ENCODE measurements at regions not wholly inside any gene's neighbourhood (a gene's known extent, or its start where the extent isn't known, plus 50 kb on each side); places are given as distances from the start of the nearest gene placed in this dataset.
"Not testable (repeated sequence)": the region's sequence is repeated elsewhere in the genome, so short reads cannot be mapped to it uniquely, and the experiment has no call there.

DNA sequence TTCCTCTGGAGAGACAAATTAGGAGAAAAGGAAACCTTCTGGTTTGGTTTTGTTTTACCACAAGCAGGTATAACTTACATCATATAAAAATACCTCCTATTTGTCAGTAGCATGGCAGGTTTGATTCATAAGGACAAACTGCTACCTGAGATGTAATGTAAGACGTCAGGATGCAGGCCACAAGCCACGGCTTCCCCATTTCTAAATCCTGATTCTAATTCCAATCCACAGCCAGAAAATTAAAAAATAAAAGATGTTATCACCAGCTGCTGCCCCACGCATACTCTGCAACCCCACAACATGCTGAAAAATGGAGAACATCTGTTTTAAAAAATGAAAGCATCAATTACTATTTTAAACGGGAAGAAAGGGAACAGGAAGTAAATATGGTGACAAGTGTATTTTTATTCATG lies 197.6 kb downstream of the BCL11A start:
- no peak for DNase-seq

GRCh38 chr2:60354713-60355112 lies 198.7 kb downstream of the BCL11A start:
- no peak for DNase-seq

GRCh38 chr2:60353863-60354262 lies 199.6 kb downstream of the BCL11A start:
- no peak for DNase-seq

DNA sequence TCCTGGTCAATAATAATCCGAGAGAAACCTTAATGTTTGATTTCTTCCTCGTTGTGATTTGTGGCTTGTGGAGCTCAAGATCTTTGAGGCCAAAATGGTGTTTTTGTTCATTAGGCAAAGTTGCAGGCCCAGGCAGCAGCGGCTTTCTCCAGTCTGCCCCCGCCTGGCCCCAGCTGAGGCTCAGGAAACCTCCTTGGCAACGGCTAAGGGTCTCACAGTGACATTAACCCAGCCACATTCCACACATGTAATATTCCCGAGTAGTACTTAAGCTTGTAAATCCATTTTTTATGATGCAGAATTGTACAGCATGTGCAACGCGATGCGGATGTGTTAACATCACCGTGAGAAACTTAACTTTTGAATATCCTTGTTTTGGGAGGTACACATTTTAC lies 200.1 kb downstream of the BCL11A start:
- no peak for DNase-seq

GRCh38 chr2:60352491-60353405 lies 200.7 kb downstream of the BCL11A start:
- DNase-seq: no peak

DNA sequence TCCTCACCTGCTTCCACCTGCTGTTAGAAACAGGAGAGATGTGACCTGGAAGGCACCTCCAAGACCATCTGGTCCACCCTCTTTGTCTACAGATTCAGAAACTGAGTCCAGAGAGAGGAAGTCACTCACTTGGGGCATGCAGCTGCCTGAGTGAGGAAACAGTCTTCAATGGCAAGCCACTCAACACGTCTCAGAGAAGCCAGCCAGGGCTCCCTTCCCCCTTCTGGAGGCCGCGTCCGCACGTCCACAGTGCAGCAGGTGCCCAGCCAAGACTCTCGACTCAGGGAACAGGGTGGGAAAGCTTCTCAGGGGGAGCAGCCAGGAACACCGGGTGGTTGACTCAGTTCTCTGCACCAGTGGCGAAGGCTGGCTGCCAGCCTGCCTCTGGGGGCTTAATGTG lies 201.7 kb downstream of the BCL11A start:
- no peak for DNase-seq

DNA sequence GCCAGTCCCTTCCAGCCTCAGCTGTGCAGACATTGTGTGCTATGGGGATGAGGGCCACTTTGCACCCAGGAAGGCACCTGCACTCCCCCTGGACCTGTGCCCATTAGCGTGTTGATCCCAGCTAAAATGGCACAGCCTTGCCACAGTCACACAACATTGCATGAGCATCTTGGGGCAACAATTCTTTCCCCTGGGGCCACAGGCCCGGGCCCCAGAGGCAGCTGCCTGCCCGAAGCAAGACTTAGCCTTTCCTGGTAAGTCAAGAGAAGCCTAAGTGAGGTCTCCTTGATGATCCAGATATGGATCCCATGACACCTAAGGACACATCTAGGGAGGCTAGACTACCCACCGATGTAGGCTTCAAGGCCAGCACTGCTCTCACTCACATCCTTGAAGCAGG lies 202.1 kb downstream of the BCL11A start:
- DNase-seq: no peak

- DNase-seq: no peak
Measured at GRCh38 chr2:60350791-60351190, 202.7 kb downstream of the BCL11A start.

GRCh38 chr2:60347781-60348180 lies 205.7 kb downstream of the BCL11A start:
- no peak for DNase-seq

DNA sequence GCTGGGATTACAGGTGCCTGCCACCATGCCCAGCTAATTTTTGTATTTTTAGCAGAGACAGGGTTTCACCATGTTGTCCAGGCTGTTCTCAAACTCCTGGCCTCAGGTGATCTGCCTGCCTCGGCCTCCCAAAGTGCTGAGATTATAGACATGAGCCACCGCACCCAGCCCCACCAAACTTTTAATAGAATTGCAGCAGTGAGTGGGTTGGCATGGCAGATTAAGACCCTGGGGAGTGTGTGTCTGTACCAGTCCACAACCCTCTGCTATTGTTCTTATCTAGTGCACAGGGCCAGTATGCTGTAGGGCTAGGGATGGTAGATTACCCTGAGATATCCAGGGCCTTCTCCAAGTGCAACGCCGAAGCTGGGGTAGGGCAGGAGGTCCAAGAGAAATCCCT lies 211.0 kb downstream of the BCL11A start:
- DNase-seq: not testable (repeated sequence)

GRCh38 chr2:60341151-60341550 lies 212.3 kb downstream of the BCL11A start:
- DNase-seq: no peak

- no peak for DNase-seq
Measured at GRCh38 chr2:60339286-60339685, 214.2 kb downstream of the BCL11A start.

GRCh38 chr2:60337142-60337497 lies 216.3 kb downstream of the BCL11A start:
- no peak for DNase-seq

DNA sequence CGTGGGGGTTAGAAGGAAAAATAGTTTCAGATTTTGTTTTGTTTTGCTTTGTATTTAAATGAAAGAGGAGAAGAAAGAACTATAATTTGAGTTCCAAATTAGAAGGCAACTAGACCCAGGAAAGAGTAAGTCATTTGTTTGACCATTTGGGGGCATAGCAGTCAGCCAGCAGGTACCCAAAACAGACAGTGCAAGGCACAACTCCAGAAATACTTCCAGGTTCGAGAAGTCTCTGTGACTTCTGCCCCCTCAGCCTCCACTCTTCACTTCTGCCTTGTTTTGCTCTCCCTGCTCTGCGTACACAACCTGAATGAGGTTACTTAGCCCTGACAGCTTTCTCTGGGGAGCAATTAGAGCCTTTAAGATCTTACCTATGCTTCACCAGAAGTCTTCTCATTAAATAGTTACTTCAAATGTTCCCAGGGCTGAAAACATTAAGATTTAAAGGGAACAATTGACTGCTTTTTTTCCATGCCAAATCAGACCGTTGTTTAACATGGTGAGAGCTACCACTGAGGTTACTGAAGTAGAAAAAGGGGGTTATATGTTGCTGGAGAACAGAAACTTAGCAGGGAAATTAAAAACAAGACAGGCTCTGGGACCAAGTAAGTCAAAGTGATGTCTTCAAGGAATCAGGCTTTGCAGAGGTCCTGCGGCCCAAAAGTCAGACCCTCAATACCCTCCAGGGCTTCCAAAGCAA lies 216.9 kb downstream of the BCL11A start:
- no peak for DNase-seq

DNA sequence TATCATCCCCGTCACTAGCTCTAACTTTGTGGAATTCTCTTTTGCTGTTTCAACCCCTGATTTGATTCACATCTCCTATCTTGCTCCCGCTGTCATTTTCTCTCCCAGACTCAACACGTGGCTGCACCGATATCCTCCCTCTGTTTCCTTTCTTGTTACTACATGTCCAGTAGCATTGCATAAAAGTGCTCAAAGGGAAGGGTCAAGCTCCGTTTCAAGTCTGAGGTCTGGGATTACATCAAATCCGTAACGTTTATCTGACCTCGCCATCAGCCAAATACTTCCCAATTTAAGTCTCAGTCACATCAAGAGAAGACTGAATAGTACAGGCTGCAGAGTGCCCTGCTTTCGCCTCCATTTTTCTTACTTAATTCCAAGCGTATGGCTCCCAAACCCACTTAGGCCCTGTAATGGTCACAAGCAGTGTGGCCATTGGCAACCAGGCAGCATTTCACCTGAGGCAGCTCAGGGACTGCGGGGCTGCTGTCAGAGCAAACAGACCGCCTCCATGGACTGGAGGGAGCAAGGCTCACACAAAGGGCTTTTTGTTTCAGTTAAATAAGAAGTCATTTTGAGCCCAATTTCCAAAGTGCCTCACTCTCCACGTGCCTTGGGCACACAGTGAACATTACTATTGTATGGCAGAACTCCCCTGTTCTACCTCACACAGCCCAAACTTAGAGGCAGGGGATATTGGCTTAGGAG lies 217.8 kb downstream of the BCL11A start:
- no peak for DNase-seq

DNA sequence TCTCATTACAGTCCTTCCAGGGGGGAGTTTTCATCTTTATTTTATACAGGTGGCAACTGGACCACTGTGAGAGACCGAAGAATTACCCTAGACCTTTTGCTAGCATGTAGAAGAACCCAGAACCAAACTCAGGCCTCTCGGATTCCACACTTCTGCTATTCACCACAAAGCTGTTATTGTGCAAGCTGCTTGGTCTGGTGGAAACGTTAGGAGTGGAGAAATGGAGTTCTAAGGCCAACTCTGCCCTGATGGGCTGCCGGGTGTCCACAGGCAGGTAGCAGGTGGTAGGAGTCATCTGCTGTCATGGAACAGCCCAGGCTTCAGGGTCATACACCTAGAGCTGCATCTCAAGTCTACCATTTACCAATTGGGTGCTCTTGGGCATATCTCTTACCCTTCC lies 218.8 kb downstream of the BCL11A start:
- no peak for DNase-seq

- no peak for DNase-seq
Measured at GRCh38 chr2:60333264-60333663, 220.2 kb downstream of the BCL11A start.

DNA sequence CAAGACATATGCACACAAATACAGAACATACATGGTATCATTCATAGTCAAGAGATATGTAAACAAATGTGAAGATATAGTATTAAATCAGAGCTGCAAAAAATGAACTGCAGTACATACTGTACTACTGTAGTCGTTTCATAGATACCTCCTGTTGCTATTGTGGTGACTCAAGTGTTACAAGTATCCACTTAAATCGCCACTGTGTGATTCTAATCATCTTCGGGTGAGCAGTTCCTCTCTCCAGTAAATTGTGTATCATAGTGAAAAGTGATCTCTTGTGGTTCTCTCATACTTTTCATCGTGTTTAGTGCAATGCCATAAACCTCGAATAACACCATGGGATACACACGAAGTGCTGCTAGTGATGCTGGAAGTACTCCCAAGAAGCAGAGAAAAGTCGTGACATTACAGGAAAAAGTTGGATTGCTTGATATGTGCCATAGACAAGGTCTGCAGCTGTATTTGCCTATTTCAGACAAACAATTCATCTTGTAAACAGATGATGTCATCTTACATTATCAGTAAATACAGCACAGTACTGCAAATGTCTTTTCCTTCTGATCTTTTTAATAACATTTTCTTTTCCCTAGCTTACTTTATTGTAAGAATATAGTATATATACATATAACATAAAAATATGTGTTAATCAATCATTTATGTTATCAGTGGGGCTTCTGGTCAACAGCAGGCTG lies 222.2 kb downstream of the BCL11A start:
- no peak for DNase-seq

- DNase-seq: no peak
Measured at GRCh38 chr2:60329225-60329624, 224.2 kb downstream of the BCL11A start.

DNA sequence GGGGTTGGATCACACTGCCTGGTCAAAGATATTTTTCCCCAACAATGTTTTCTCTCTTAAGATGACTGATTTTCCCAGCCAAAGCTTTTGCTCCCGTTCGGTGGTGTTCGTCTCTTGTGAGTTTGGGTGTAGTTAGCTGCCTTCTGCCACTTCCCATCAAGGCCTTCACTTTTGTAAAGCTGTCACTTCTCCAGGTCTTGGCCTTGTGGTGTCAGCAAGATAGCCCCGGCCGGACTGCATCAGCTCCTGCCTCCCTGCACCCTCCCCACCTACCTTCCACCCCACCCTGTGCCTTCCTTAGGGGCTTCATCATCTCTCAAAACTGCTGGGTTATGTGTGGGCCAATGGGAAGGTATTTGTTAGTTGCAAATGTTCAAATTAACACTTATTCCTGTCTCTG lies 228.9 kb downstream of the BCL11A start:
- no peak for DNase-seq

DNA sequence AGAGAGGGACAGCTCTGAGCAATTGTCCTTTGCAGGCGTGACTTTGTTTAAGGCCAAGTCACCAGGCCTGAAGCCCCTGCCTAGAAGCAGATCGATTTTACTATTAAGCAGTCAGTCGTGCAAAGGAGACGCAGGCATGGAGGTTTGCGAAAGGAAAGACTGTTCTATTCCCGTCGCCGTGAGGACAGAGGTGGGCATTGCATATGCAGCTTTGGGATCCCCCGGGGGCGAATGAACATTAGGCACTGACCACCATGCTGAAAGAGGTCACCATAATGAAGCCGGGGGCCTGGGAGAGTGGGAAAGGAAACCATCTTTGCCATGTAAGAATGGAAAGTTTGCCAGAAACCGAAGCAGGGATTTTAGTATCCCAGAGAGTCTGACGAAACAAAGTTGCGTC lies 231.6 kb downstream of the BCL11A start:
- no peak for DNase-seq

GRCh38 chr2:60320724-60321123 lies 232.7 kb downstream of the BCL11A start:
- no peak for DNase-seq

DNA sequence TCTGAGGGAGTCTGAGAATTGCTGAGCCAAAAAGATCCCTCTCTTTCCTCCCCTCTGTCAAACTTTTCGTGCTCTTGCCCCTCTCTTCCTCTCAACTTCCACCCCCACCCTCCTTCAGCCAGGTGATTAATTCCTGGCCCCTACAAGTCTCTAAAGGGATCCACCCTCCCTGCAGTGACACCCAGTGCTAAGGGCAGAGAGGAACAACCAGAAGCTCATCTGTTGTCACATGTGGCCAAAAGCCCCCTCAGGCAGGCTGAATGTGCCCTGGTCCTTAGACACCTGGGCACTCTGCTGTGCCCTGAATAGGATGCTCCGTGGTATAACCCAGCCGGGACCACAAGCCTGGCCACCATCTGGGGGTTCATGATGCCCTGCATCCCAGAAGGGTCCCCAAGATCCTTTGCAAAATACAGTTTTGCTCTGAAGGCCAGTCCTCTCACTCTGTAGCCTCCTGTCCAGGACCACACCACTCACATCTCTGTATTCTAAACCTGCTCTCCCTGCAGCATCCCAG lies 234.4 kb downstream of the BCL11A start:
- no peak for DNase-seq

Measured in stimulated activated CD4-positive, alpha-beta T cell treated with anti-CD3 and anti-CD28 coated beads, Interleukin-1b, Interleukin-23, amount 100 ng/mL, for 48 hours (primary cell).